Activated CD4-positive, alpha-beta memory T cell treated with anti-CD3 and anti-CD28 coated beads, Interleukin-2, amount 10 ng/mL, durations not matched to agents 7 days and 5 days (primary cell): ENCODE measurements at regions not wholly inside any gene's neighbourhood (a gene's known extent, or its start where the extent isn't known, plus 50 kb on each side); places are given as distances from the start of the nearest gene placed in this dataset.

Experiments used
- CTCF ChIA-PET: fragments of 350-600 bp; sonication (Branson Sonifier 250); formaldehyde crosslinking; loops from one replicate; lab custom pipeline; 2021; ENCODE audit warnings: antibody characterized with exemption, inconsistent platforms; lab: Charles Lee
- POLR2A ChIA-PET: fragments of 350-600 bp; sonication (Branson Sonifier 250); formaldehyde crosslinking; loops from one replicate; lab custom pipeline; 2021; ENCODE audit warnings: antibody characterized with exemption; lab: Charles Lee
- DNase-seq: peaks from one replicate; pipeline ENCODE4 v3.0.0-alpha.2; 2020
- H3K27ac Mint-ChIP-seq: one replicate; pipeline ENCODE4 v1.8.0; 2021; ENCODE audit warnings: mild to moderate bottlenecking, mixed read lengths
- H3K27me3 Mint-ChIP-seq: one replicate; pipeline ENCODE4 v1.8.0; 2021; ENCODE audit warnings: mixed read lengths
- H3K36me3 Mint-ChIP-seq: one replicate; pipeline ENCODE4 v1.8.0; 2021; ENCODE audit warnings: low read depth, mixed read lengths
- H3K4me1 Mint-ChIP-seq: one replicate; pipeline ENCODE4 v1.8.0; 2021; ENCODE audit warnings: mixed read lengths
- H3K4me3 Mint-ChIP-seq: one replicate; pipeline ENCODE4 v1.8.0; 2021; ENCODE audit warnings: mild to moderate bottlenecking, mixed read lengths
- H3K9me3 Mint-ChIP-seq: one replicate; pipeline ENCODE4 v1.8.0; 2021; ENCODE audit warnings: mixed read lengths

GRCh38 chr16:54489225-54490111 lies 202.9 kb upstream of the IRX3 start:
- POLR2A ChIA-PET: no interaction called here
- Mint-ChIP-seq H3K36me3 (no peaks in the 10 kb centered on the region), H3K4me3 (no peak overlapping the region), H3K4me1 (no peaks in the 10 kb centered on the region), H3K27ac (no peak overlapping the region), H3K9me3 (no peaks in the 10 kb centered on the region), H3K27me3 (no peaks in the 10 kb centered on the region)
- no peak for DNase-seq
- CTCF ChIA-PET: no interaction called here

GRCh38 chr16:54488729-54489128 lies 202.1 kb upstream of the IRX3 start:
- no peak for DNase-seq
- H3K9me3 Mint-ChIP-seq: no peaks in the 10 kb centered on the region
- no peak overlapping the region for H3K27ac Mint-ChIP-seq
- H3K4me3 Mint-ChIP-seq: no peak overlapping the region
- no peaks in the 10 kb centered on the region for H3K27me3 Mint-ChIP-seq
- ChIA-PET POLR2A (no interaction called here), CTCF (no interaction called here)
- H3K4me1 Mint-ChIP-seq: no peaks in the 10 kb centered on the region
- no peaks in the 10 kb centered on the region for H3K36me3 Mint-ChIP-seq

GRCh38 chr16:54487933-54488332 lies 201.3 kb upstream of the IRX3 start:
- H3K4me3 Mint-ChIP-seq: no peak overlapping the region
- H3K27ac Mint-ChIP-seq: no peak overlapping the region
- CTCF ChIA-PET: no interaction called here
- H3K9me3 Mint-ChIP-seq: no peaks in the 10 kb centered on the region
- H3K36me3 Mint-ChIP-seq: no peaks in the 10 kb centered on the region
- no peaks in the 10 kb centered on the region for H3K4me1 Mint-ChIP-seq
- no peak for DNase-seq
- POLR2A ChIA-PET: interaction anchor here (0.6 kb wide), 1 partner anchor 63 kb away, joined by 3 read pairs; no protein-coding TSS in a partner anchor
- no peaks in the 10 kb centered on the region for H3K27me3 Mint-ChIP-seq

GRCh38 chr16:54484700-54485099 lies 198.1 kb upstream of the IRX3 start:
- no peak overlapping the region for H3K27ac Mint-ChIP-seq
- CTCF ChIA-PET: no interaction called here
- no peak for DNase-seq
- H3K36me3 Mint-ChIP-seq: no peaks in the 10 kb centered on the region
- no peaks in the 10 kb centered on the region for H3K4me1 Mint-ChIP-seq
- POLR2A ChIA-PET: no interaction called here
- H3K4me3 Mint-ChIP-seq: no peak overlapping the region
- H3K9me3 Mint-ChIP-seq: peaks cover 2% of the 10 kb centered on the region
- H3K27me3 Mint-ChIP-seq: no peaks in the 10 kb centered on the region

- CTCF ChIA-PET: no interaction called here
- H3K27ac Mint-ChIP-seq: no peak overlapping the region
Measured at GRCh38 chr16:54482892-54483574, 196.4 kb upstream of the IRX3 start.

GRCh38 chr16:54480429-54480828 lies 193.8 kb upstream of the IRX3 start:
- peaks cover 2% of the 10 kb centered on the region for H3K9me3 Mint-ChIP-seq
- CTCF ChIA-PET: no interaction called here
- POLR2A ChIA-PET: no interaction called here

More at GRCh38 chr16:54482892-54483574, 196.4 kb upstream of the IRX3 start:
- POLR2A ChIA-PET: no interaction called here
- Mint-ChIP-seq H3K27me3 (no peaks in the 10 kb centered on the region), H3K9me3 (peaks cover 2% of the 10 kb centered on the region), H3K36me3 (no peaks in the 10 kb centered on the region), H3K4me3 (no peak overlapping the region), H3K4me1 (no peaks in the 10 kb centered on the region)
- no peak for DNase-seq

GRCh38 chr16:54479546-54479945 lies 193.0 kb upstream of the IRX3 start:
- Mint-ChIP-seq H3K27ac (no peak overlapping the region), H3K9me3 (peaks cover 2% of the 10 kb centered on the region), H3K36me3 (no peaks in the 10 kb centered on the region), H3K4me3 (no peak overlapping the region), H3K4me1 (no peaks in the 10 kb centered on the region), H3K27me3 (no peaks in the 10 kb centered on the region)
- POLR2A ChIA-PET: no interaction called here
- CTCF ChIA-PET: no interaction called here
- no peak for DNase-seq

More at GRCh38 chr16:54480429-54480828, 193.8 kb upstream of the IRX3 start:
- Mint-ChIP-seq H3K4me1 (no peaks in the 10 kb centered on the region), H3K27ac (no peak overlapping the region), H3K4me3 (no peak overlapping the region), H3K27me3 (no peaks in the 10 kb centered on the region), H3K36me3 (no peaks in the 10 kb centered on the region)
- DNase-seq: no peak

- Mint-ChIP-seq H3K36me3 (no peaks in the 10 kb centered on the region), H3K4me3 (no peak overlapping the region), H3K4me1 (no peaks in the 10 kb centered on the region), H3K9me3 (peaks cover 2% of the 10 kb centered on the region), H3K27me3 (no peaks in the 10 kb centered on the region), H3K27ac (no peak overlapping the region)
- CTCF ChIA-PET: no interaction called here
- POLR2A ChIA-PET: no interaction called here
- DNase-seq: no peak
Measured at GRCh38 chr16:54477714-54478113, 191.1 kb upstream of the IRX3 start.

- Mint-ChIP-seq H3K9me3 (no peaks in the 10 kb centered on the region), H3K27ac (no peak overlapping the region), H3K36me3 (no peaks in the 10 kb centered on the region), H3K27me3 (no peaks in the 10 kb centered on the region), H3K4me1 (no peaks in the 10 kb centered on the region), H3K4me3 (no peak overlapping the region)
- CTCF ChIA-PET: no interaction called here
- DNase-seq: no peak
- POLR2A ChIA-PET: no interaction called here
Measured at GRCh38 chr16:54475019-54475601, 188.5 kb upstream of the IRX3 start.

GRCh38 chr16:54473226-54473993 lies 186.8 kb upstream of the IRX3 start:
- no peaks in the 10 kb centered on the region for H3K27me3 Mint-ChIP-seq
- no peaks in the 10 kb centered on the region for H3K4me1 Mint-ChIP-seq
- no peak for DNase-seq
- POLR2A ChIA-PET: no interaction called here
- H3K4me3 Mint-ChIP-seq: no peak overlapping the region
- H3K27ac Mint-ChIP-seq: no peak overlapping the region
- H3K9me3 Mint-ChIP-seq: no peaks in the 10 kb centered on the region
- CTCF ChIA-PET: no interaction called here
- H3K36me3 Mint-ChIP-seq: no peaks in the 10 kb centered on the region

- POLR2A ChIA-PET: no interaction called here
- no peak for DNase-seq
- no peak overlapping the region for H3K4me3 Mint-ChIP-seq
- peaks cover 13% of the 10 kb centered on the region for H3K9me3 Mint-ChIP-seq
- CTCF ChIA-PET: no interaction called here
- H3K36me3 Mint-ChIP-seq: no peaks in the 10 kb centered on the region
- no peaks in the 10 kb centered on the region for H3K4me1 Mint-ChIP-seq
- H3K27ac Mint-ChIP-seq: no peak overlapping the region
- H3K27me3 Mint-ChIP-seq: no peaks in the 10 kb centered on the region
Measured at GRCh38 chr16:54467398-54467797, 180.8 kb upstream of the IRX3 start.

- no peaks in the 10 kb centered on the region for H3K36me3 Mint-ChIP-seq
- no peaks in the 10 kb centered on the region for H3K27me3 Mint-ChIP-seq
- H3K4me3 Mint-ChIP-seq: no peak overlapping the region
- H3K27ac Mint-ChIP-seq: no peak overlapping the region
- ChIA-PET CTCF (interaction anchor here (0.6 kb wide), 1 partner anchor 132 kb away, joined by 5 read pairs; no protein-coding TSS in a partner anchor), POLR2A (no interaction called here)
- peaks cover 13% of the 10 kb centered on the region for H3K9me3 Mint-ChIP-seq
- H3K4me1 Mint-ChIP-seq: no peaks in the 10 kb centered on the region
- no peak for DNase-seq
Measured at GRCh38 chr16:54466233-54466632, 179.6 kb upstream of the IRX3 start.

GRCh38 chr16:54465063-54465462 lies 178.5 kb upstream of the IRX3 start:
- DNase-seq: no peak
- Mint-ChIP-seq H3K9me3 (peaks cover 13% of the 10 kb centered on the region), H3K4me1 (no peaks in the 10 kb centered on the region), H3K27ac (no peak overlapping the region), H3K36me3 (no peaks in the 10 kb centered on the region), H3K27me3 (no peaks in the 10 kb centered on the region), H3K4me3 (no peak overlapping the region)
- ChIA-PET POLR2A (no interaction called here), CTCF (no interaction called here)
